HUES64 (cell line): ENCODE measurements at regions not wholly inside any gene's neighbourhood (a gene's known extent, or its start where the extent isn't known, plus 50 kb on each side); places are given as distances from the start of the nearest gene placed in this dataset.

Experiments
- H3K27ac ChIP-seq: 2 replicates; pipeline ENCODE4 v1.7.0; 2013; ENCODE audit warnings: low read depth, low read length, inconsistent platforms
- H3K27me3 ChIP-seq: 2 replicates; pipeline ENCODE4 v1.6.1; 2013; ENCODE audit warnings: mild to moderate bottlenecking, low read length; ENCODE audit not compliant: insufficient read depth
- H3K36me3 ChIP-seq: 2 replicates; pipeline ENCODE4 v1.6.1; 2013; ENCODE audit warnings: mild to moderate bottlenecking, low read length; ENCODE audit not compliant: insufficient read depth
- H3K4me1 ChIP-seq: 2 replicates; pipeline ENCODE4 v1.6.1; 2013; ENCODE audit warnings: mild to moderate bottlenecking, low read length, moderate library complexity; ENCODE audit not compliant: insufficient read depth
- H3K4me3 ChIP-seq: 2 replicates; pipeline ENCODE4 v1.5.1; 2013; ENCODE audit warnings: mild to moderate bottlenecking, low read length, moderate library complexity
- H3K9ac ChIP-seq: 2 replicates; pipeline ENCODE4 v1.6.1; 2013; ENCODE audit warnings: mild to moderate bottlenecking, low read depth, low read length
- H3K9me3 ChIP-seq: 2 replicates; pipeline ENCODE4 v1.6.1; 2013; ENCODE audit warnings: low read depth, low read length; ENCODE audit not compliant: insufficient read depth
- WGBS: fragments of 150-250, 120-280 bp; methylation state at CpG from one replicate; pipeline ENCODE4 v1.1.7; 2013; ENCODE audit warnings: missing lambda C conversion rate; 5-methylcytosine and 5-hydroxymethylcytosine counted together

GRCh38 chr22:48238284-48238915, 1476.0 kb downstream of the TBC1D22A start:
- WGBS: 92% methylated on average over 9 of the region's 9 CpGs
- Histone ChIP-seq H3K27ac (no peak overlapping the region), H3K9me3 (peaks cover 8% of the 10 kb centered on the region; the same call in 1 of the 2 replicates)

GRCh38 chr22:48237466-48238283, 1475.2 kb downstream of the TBC1D22A start:
- Histone ChIP-seq H3K9me3 (peaks cover 12% of the 10 kb centered on the region), H3K27ac (no peak overlapping the region), H3K4me3 (no peak overlapping the region), H3K9ac (no peak overlapping the region), H3K36me3 (no peaks in the 10 kb centered on the region), H3K27me3 (no peaks in the 10 kb centered on the region), H3K4me1 (peaks cover 19% of the 10 kb centered on the region)
- 94% methylated on average over 21 of the region's 21 CpGs for WGBS

More at GRCh38 chr22:48238284-48238915, 1476.0 kb downstream of the TBC1D22A start:
- H3K4me1 ChIP-seq: peaks cover 19% of the 10 kb centered on the region
- no peak overlapping the region for H3K9ac ChIP-seq
- no peak overlapping the region for H3K4me3 ChIP-seq
- H3K27me3 ChIP-seq: no peaks in the 10 kb centered on the region
- no peaks in the 10 kb centered on the region for H3K36me3 ChIP-seq

GRCh38 chr22:48236261-48236660, 1473.8 kb downstream of the TBC1D22A start:
- Histone ChIP-seq H3K9ac (no peak overlapping the region), H3K4me1 (peaks cover 19% of the 10 kb centered on the region), H3K4me3 (no peak overlapping the region), H3K9me3 (peaks cover 26% of the 10 kb centered on the region), H3K27me3 (no peaks in the 10 kb centered on the region), H3K36me3 (no peaks in the 10 kb centered on the region), H3K27ac (no peak overlapping the region)
- 83% methylated on average over 4 of the region's 4 CpGs for WGBS

GRCh38 chr22:48235744-48236143, 1473.3 kb downstream of the TBC1D22A start:
- Histone ChIP-seq H3K27me3 (no peaks in the 10 kb centered on the region), H3K4me1 (peaks cover 17% of the 10 kb centered on the region), H3K9ac (no peak overlapping the region), H3K27ac (no peak overlapping the region), H3K4me3 (no peak overlapping the region), H3K36me3 (no peaks in the 10 kb centered on the region), H3K9me3 (peaks cover 26% of the 10 kb centered on the region)
- 97% methylated on average over 8 of the region's 9 CpGs for WGBS

GRCh38 chr22:48234011-48234410, 1471.6 kb downstream of the TBC1D22A start:
- Histone ChIP-seq H3K9me3 (peaks cover 26% of the 10 kb centered on the region), H3K4me3 (no peak overlapping the region), H3K9ac (no peak overlapping the region), H3K27me3 (no peaks in the 10 kb centered on the region), H3K4me1 (peaks cover 2% of the 10 kb centered on the region; the same call in 1 of the 2 replicates), H3K36me3 (no peaks in the 10 kb centered on the region), H3K27ac (no peak overlapping the region)
- WGBS: 89% methylated on average over 8 of the region's 8 CpGs

GRCh38 chr22:48233586-48233985, 1471.1 kb downstream of the TBC1D22A start:
- Histone ChIP-seq H3K27me3 (no peaks in the 10 kb centered on the region), H3K36me3 (no peaks in the 10 kb centered on the region), H3K4me3 (no peak overlapping the region), H3K9me3 (peaks cover 26% of the 10 kb centered on the region), H3K4me1 (no peaks in the 10 kb centered on the region), H3K9ac (no peak overlapping the region), H3K27ac (no peak overlapping the region)
- no CpG with 5 or more reads among the region's 1 CpG for WGBS

- WGBS: 98% methylated on average over 5 of the region's 5 CpGs
- Histone ChIP-seq H3K9ac (no peak overlapping the region), H3K4me3 (no peak overlapping the region), H3K36me3 (no peaks in the 10 kb centered on the region), H3K4me1 (no peaks in the 10 kb centered on the region), H3K9me3 (peaks cover 19% of the 10 kb centered on the region), H3K27me3 (no peaks in the 10 kb centered on the region), H3K27ac (no peak overlapping the region)
Observed at GRCh38 chr22:48228468-48228867, 1466.0 kb downstream of the TBC1D22A start.

- Histone ChIP-seq H3K4me3 (no peak overlapping the region), H3K4me1 (no peaks in the 10 kb centered on the region), H3K9me3 (peaks cover 11% of the 10 kb centered on the region), H3K9ac (no peak overlapping the region), H3K36me3 (no peaks in the 10 kb centered on the region), H3K27me3 (no peaks in the 10 kb centered on the region), H3K27ac (no peak overlapping the region)
- 85% methylated on average over 4 of the region's 4 CpGs for WGBS
Observed at GRCh38 chr22:48227341-48228018, 1465.0 kb downstream of the TBC1D22A start.

- 91% methylated on average over 23 of the region's 23 CpGs for WGBS
- Histone ChIP-seq H3K9me3 (peaks cover 1% of the 10 kb centered on the region; the same call in 1 of the 2 replicates), H3K4me3 (no peak overlapping the region)
Observed at GRCh38 chr22:48226026-48227013, 1463.9 kb downstream of the TBC1D22A start.

GRCh38 chr22:48224332-48224731, 1461.9 kb downstream of the TBC1D22A start:
- Histone ChIP-seq H3K4me3 (no peak overlapping the region), H3K27me3 (no peaks in the 10 kb centered on the region), H3K9me3 (peaks cover 5% of the 10 kb centered on the region; the same call in 1 of the 2 replicates), H3K9ac (no peak overlapping the region), H3K4me1 (0 out of 2 replicates have a peak, but pooled peaks cover 2% of the 10 kb centered on the region), H3K27ac (no peak overlapping the region), H3K36me3 (no peaks in the 10 kb centered on the region)
- 88% methylated on average over 5 of the region's 5 CpGs for WGBS

More at GRCh38 chr22:48226026-48227013, 1463.9 kb downstream of the TBC1D22A start:
- H3K4me1 ChIP-seq: no peaks in the 10 kb centered on the region
- H3K9ac ChIP-seq: no peak overlapping the region
- no peaks in the 10 kb centered on the region for H3K27me3 ChIP-seq
- no peaks in the 10 kb centered on the region for H3K36me3 ChIP-seq
- no peak overlapping the region for H3K27ac ChIP-seq
